ENCODE measurements at regions not wholly inside any gene's neighbourhood (a gene's known extent, or its start where the extent isn't known, plus 50 kb on each side); places are given as distances from the start of the nearest gene placed in this dataset.
"Not testable (repeated sequence)": the region's sequence is repeated elsewhere in the genome, so short reads cannot be mapped to it uniquely, and the experiment has no call there.

DNA sequence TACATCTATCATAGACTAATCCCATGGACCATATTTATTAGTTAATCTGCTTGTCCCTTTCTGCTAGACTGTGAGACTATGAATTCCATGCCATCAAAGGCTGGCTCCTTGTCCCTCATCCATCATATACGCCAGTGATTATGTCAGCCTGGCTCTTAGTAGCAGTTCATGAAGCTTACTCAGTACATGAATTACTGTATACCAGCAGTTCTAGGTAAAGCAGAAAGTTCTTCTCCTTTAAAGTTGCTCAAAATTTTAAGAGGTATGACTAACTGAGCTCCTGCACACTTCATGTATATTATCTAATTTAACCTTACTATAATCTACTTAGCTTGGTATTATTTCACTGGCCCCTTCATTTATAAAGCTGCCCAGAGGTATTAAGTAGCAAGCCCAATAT is 190.9 kb upstream of the TBL1XR1 start:
- TF ChIP-seq EP300 (IDR thresholded peaks at IDR 0.05) (no peak), POLR2A (IDR thresholded peaks at IDR 0.05) (no peak)
- TF ChIP-seq, protein P1, sequence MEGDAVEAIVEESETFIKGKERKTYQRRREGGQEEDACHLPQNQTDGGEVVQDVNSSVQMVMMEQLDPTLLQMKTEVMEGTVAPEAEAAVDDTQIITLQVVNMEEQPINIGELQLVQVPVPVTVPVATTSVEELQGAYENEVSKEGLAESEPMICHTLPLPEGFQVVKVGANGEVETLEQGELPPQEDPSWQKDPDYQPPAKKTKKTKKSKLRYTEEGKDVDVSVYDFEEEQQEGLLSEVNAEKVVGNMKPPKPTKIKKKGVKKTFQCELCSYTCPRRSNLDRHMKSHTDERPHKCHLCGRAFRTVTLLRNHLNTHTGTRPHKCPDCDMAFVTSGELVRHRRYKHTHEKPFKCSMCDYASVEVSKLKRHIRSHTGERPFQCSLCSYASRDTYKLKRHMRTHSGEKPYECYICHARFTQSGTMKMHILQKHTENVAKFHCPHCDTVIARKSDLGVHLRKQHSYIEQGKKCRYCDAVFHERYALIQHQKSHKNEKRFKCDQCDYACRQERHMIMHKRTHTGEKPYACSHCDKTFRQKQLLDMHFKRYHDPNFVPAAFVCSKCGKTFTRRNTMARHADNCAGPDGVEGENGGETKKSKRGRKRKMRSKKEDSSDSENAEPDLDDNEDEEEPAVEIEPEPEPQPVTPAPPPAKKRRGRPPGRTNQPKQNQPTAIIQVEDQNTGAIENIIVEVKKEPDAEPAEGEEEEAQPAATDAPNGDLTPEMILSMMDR (IDR thresholded peaks at IDR 0.05), result no peak
- intact Hi-C loops (cut with DNase I), result no loop called here
- no peak overlapping the region for H3K27ac ChIP-seq
- DNase-seq, result no peak
- H3K9me3 ChIP-seq, result no peaks in the 10 kb centered on the region
- H3K4me3 ChIP-seq, result no peak overlapping the region
- no peaks in the 10 kb centered on the region for H3K36me3 ChIP-seq
- WGBS, 3 donors, result 93 to 98% (median 97%) methylated on average over 1 of the region's 1 CpG
- no peaks in the 10 kb centered on the region for H3K4me1 ChIP-seq (ENCODE audit: insufficient read depth)
- no peaks in the 10 kb centered on the region for H3K27me3 ChIP-seq

DNA sequence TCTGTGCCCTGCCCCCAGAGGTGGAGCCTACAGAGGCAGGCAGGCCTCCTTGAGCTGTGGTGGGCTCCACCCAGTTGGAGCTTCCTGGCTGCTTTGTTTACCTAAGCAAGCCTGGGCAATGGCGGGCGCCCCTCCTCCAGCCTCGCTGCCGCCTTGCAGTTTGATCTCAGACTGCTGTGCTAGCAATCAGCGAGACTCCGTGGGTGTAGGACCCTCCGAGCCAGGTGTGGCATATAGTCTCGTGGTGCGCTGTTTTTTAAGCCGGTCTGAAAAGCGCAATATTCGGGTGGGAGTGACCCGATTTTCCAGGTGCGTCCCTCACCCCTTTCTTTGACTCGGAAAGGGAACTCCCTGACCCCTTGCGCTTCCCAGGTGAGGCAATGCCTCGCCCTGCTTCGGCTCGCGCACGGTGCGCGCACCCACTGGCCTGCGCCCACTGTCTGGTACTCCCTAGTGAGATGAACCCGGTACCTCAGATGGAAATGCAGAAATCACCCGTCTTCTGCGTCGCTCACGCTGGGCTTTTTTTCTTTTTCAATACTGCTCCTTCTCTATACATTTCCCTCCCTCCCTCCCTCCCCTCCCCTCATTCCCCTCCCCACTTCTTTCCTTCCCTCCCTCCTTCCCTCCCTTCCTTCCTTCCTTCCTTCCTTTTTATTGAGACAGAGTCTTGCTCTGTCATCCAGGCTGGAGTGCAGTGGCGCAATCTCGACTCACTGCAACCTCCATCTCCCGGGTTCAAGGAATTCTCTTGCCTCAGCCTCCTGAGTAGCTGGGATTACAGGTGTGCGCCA is 197.1 kb upstream of the TBL1XR1 start:
- H3K4me3 ChIP-seq; H3K9me3 ChIP-seq; DNase-seq; intact Hi-C loops (cut with DNase I); H3K27me3 ChIP-seq; H3K27ac ChIP-seq; H3K4me1 ChIP-seq (ENCODE audit: insufficient read depth); H3K36me3 ChIP-seq: not testable (repeated sequence)
- 60 to 83% (median 80%) methylated on average over 24 to 33 of the region's 33 CpGs for WGBS, 3 donors

DNA sequence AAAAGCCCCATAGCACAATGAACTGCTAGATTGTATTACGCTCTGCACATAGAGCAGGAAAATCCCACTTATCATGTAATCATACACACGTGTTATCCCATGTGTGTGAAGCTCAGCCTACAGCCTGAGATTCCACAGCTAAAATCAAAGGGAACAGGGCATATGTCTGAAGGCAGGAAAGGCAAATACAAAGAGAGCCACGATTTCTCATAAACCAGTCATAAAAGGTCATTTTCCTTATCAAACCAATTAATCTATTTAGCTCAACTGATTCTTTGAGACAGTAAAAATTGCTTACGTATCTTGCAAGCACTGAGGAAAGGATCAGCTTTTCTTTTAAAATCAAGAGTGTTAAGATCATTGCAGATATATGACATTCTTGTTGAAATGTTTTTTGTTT is 199.5 kb upstream of the TBL1XR1 start:
- no peak for TF ChIP-seq POLR2A (IDR thresholded peaks at IDR 0.05)
- TF ChIP-seq EP300 (IDR thresholded peaks at IDR 0.05), result no peak
- TF ChIP-seq, protein P1 (IDR thresholded peaks at IDR 0.05), result no peak
- WGBS, 3 donors, result 75 to 77% (median 75%) methylated on average over 4 of the region's 4 CpGs
- no peaks in the 10 kb centered on the region for H3K9me3 ChIP-seq
- no peaks in the 10 kb centered on the region for H3K36me3 ChIP-seq
- intact Hi-C loops (cut with DNase I), result no loop called here
- no peak for DNase-seq
- H3K4me1 ChIP-seq (ENCODE audit: insufficient read depth), result no peaks in the 10 kb centered on the region
- no peak overlapping the region for H3K27ac ChIP-seq
- H3K27me3 ChIP-seq, result no peaks in the 10 kb centered on the region
- no peak overlapping the region for H3K4me3 ChIP-seq

DNA sequence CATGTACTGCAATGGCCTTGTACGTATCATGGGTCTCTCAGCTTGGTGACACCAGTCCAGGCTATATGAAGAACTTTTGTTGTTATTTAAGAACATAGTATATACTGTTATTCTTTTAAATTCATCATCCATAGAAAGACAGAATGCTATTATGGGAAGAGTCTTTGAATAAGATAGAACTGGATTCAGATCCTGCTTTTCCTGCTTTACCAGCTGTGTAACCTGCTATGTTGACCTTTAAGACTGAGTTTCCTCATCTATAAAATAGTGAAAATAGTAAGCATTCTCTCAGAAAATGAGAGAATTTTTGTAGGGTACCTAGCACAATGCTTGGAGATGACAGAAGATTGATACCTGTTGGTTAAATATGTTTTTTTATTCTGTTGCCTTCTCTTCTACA is 204.1 kb upstream of the TBL1XR1 start:
- DNase-seq, result no peak
- WGBS, 3 donors, result 96 to 100% (median 97%) methylated on average over 1 of the region's 1 CpG
- Histone ChIP-seq H3K27ac (no peak overlapping the region), H3K9me3 (no peaks in the 10 kb centered on the region), H3K36me3 (no peaks in the 10 kb centered on the region), H3K4me1 (ENCODE audit: insufficient read depth) (no peaks in the 10 kb centered on the region), H3K27me3 (no peaks in the 10 kb centered on the region), H3K4me3 (no peak overlapping the region)
- intact Hi-C loops (cut with DNase I), result no loop called here
- no peak for TF ChIP-seq POLR2A (IDR thresholded peaks at IDR 0.05)
- TF ChIP-seq EP300 (IDR thresholded peaks at IDR 0.05), result no peak
- TF ChIP-seq, protein P1 (IDR thresholded peaks at IDR 0.05), result no peak

DNA sequence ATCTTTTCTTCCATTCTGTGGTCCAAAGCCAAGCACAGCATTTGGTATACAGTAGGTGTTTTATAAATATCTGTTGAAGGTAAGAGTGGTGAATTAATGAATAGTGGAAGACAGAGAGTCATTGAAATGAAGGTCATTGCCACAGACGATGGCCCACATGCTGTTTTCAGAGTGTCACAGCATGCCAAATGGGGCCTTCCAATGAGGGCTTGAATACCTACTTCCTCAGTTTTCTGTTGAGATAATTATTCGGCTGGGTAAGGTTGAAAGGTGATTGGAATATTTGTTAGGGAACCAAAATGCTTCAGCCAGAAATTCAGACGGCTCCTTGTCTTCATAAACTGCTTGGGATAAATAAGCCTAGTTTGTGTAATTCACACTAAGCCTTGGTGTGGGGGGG is 205.3 kb upstream of the TBL1XR1 start:
- DNase-seq, result no peak
- WGBS, 3 donors, result 84 to 86% (median 84%) methylated on average over 3 of the region's 3 CpGs
- Histone ChIP-seq H3K4me3 (no peak overlapping the region), H3K4me1 (ENCODE audit: insufficient read depth) (no peaks in the 10 kb centered on the region), H3K27me3 (no peaks in the 10 kb centered on the region), H3K36me3 (no peaks in the 10 kb centered on the region), H3K27ac (no peak overlapping the region), H3K9me3 (no peaks in the 10 kb centered on the region)
- TF ChIP-seq POLR2A (IDR thresholded peaks at IDR 0.05), result no peak
- TF ChIP-seq EP300 (IDR thresholded peaks at IDR 0.05), result no peak
- TF ChIP-seq, protein P1 (IDR thresholded peaks at IDR 0.05), result no peak
- intact Hi-C loops (cut with DNase I), result no loop called here

Data from ovary (tissue), 7 donors.